ENCODE measurements at regions not wholly inside any gene's neighbourhood (a gene's known extent, or its start where the extent isn't known, plus 50 kb on each side); places are given as distances from the start of the nearest gene placed in this dataset.

- ChIA-PET POLR2A (interaction anchor here (0.5 to 0.6 kb wide), 2 partner anchors 9 to 34 kb away, joined by 3 read pairs; no protein-coding TSS in a partner anchor), CTCF (ENCODE audit: unreplicated experiment) (no interaction called here)
- Histone ChIP-seq H3K79me2 (ENCODE audit: insufficient read depth, low read depth, low read length) (no peaks in the 10 kb centered on the region), H3K4me3 (ENCODE audit: low read depth, low read length, poor library complexity, severe bottlenecking) (no peak overlapping the region), H3K9me2 (ENCODE audit: insufficient read depth, low read length) (no peaks in the 10 kb centered on the region), H3K4me1 (ENCODE audit: insufficient read depth, low read length, poor library complexity, severe bottlenecking) (no peaks in the 10 kb centered on the region), H2AFZ (ENCODE audit: low read length) (no peak overlapping the region), H3K4me2 (ENCODE audit: low read length) (no peak overlapping the region), H3K36me3 (ENCODE audit: insufficient read depth, low read length) (no peaks in the 10 kb centered on the region), H4K20me1 (ENCODE audit: insufficient read depth, low read length) (no peaks in the 10 kb centered on the region), H3K27ac (ENCODE audit: low read depth, low read length, poor library complexity, severe bottlenecking) (no peak overlapping the region), H3K9me3 (ENCODE audit: low read length) (no peaks in the 10 kb centered on the region)
- BruUV-seq (replicated peaks): no TSS peak
- no peak for DNase-seq (ENCODE audit: low spot score)
- intact Hi-C loops (cut with micrococcal nuclease; ENCODE audit: unreplicated experiment): no loop called here
- TF ChIP-seq CTCF (conservative IDR thresholded peaks at IDR 0.05; ENCODE audit: low read length): no peak
- no peak for TF ChIP-seq EZH2phosphoT487 (IDR thresholded peaks at IDR 0.05; ENCODE audit: borderline replicate concordance, low read depth, low read length)
Measured at GRCh38 chr11:31895926-31896325, 84.8 kb upstream of the PAX6 start.

- peaks cover 4% of the 10 kb centered on the region for H3K4me1 ChIP-seq (ENCODE audit: insufficient read depth, low read length, poor library complexity, severe bottlenecking)
- H3K36me3 ChIP-seq (ENCODE audit: insufficient read depth, low read length): no peaks in the 10 kb centered on the region
- TF ChIP-seq EZH2phosphoT487 (IDR thresholded peaks at IDR 0.05; ENCODE audit: borderline replicate concordance, low read depth, low read length) (no peak), CTCF (conservative IDR thresholded peaks at IDR 0.05; ENCODE audit: low read length) (peak; percentile 62)
- no peak overlapping the region for H3K27ac ChIP-seq (ENCODE audit: low read depth, low read length, poor library complexity, severe bottlenecking)
- no peaks in the 10 kb centered on the region for H3K79me2 ChIP-seq (ENCODE audit: insufficient read depth, low read depth, low read length)
- H3K9me3 ChIP-seq (ENCODE audit: low read length): no peaks in the 10 kb centered on the region
- no peak for DNase-seq (ENCODE audit: low spot score)
- no peaks in the 10 kb centered on the region for H3K9me2 ChIP-seq (ENCODE audit: insufficient read depth, low read length)
- no TSS peak for BruUV-seq (replicated peaks)
- H3K4me3 ChIP-seq (ENCODE audit: low read depth, low read length, poor library complexity, severe bottlenecking): no peak overlapping the region
- intact Hi-C loops (cut with micrococcal nuclease; ENCODE audit: unreplicated experiment): no loop called here
- ChIA-PET POLR2A (interaction anchor here (0.6 kb wide), 1 partner anchor 670 kb away, joined by 3 read pairs; no protein-coding TSS in a partner anchor), CTCF (ENCODE audit: unreplicated experiment) (interaction anchor here (0.5 kb wide), 1 partner anchor 974 kb away, joined by 4 read pairs; no protein-coding TSS in a partner anchor)
- H3K4me2 ChIP-seq (ENCODE audit: low read length): no peak overlapping the region
- no peak overlapping the region for H2AFZ ChIP-seq (ENCODE audit: low read length)
- no peaks in the 10 kb centered on the region for H4K20me1 ChIP-seq (ENCODE audit: insufficient read depth, low read length)
Measured at GRCh38 chr11:31887180-31887579, 76.1 kb upstream of the PAX6 start.

- no peaks in the 10 kb centered on the region for H3K79me2 ChIP-seq (ENCODE audit: insufficient read depth, low read depth, low read length)
- ChIA-PET CTCF (ENCODE audit: unreplicated experiment) (no interaction called here), POLR2A (no interaction called here)
- no peak overlapping the region for H3K4me2 ChIP-seq (ENCODE audit: low read length)
- peaks cover 4% of the 10 kb centered on the region for H3K4me1 ChIP-seq (ENCODE audit: insufficient read depth, low read length, poor library complexity, severe bottlenecking)
- intact Hi-C loops (cut with micrococcal nuclease; ENCODE audit: unreplicated experiment): no loop called here
- no peak overlapping the region for H3K4me3 ChIP-seq (ENCODE audit: low read depth, low read length, poor library complexity, severe bottlenecking)
- H2AFZ ChIP-seq (ENCODE audit: low read length): no peak overlapping the region
- DNase-seq (ENCODE audit: low spot score): peak; percentile 1
- H4K20me1 ChIP-seq (ENCODE audit: insufficient read depth, low read length): no peaks in the 10 kb centered on the region
- no peaks in the 10 kb centered on the region for H3K36me3 ChIP-seq (ENCODE audit: insufficient read depth, low read length)
- no peaks in the 10 kb centered on the region for H3K9me3 ChIP-seq (ENCODE audit: low read length)
- H3K9me2 ChIP-seq (ENCODE audit: insufficient read depth, low read length): no peaks in the 10 kb centered on the region
- no TSS peak for BruUV-seq (replicated peaks)
- H3K27ac ChIP-seq (ENCODE audit: low read depth, low read length, poor library complexity, severe bottlenecking): no peak overlapping the region
- TF ChIP-seq EZH2phosphoT487 (IDR thresholded peaks at IDR 0.05; ENCODE audit: borderline replicate concordance, low read depth, low read length) (no peak), CTCF (conservative IDR thresholded peaks at IDR 0.05; ENCODE audit: low read length) (no peak)
Measured at GRCh38 chr11:31884080-31884479, 73.0 kb upstream of the PAX6 start.
